Kidney epithelial cell (primary cell): ENCODE measurements at regions not wholly inside any gene's neighbourhood (a gene's known extent, or its start where the extent isn't known, plus 50 kb on each side); places are given as distances from the start of the nearest gene placed in this dataset.

Experiments
- DNase-seq: peaks from one replicate; pipeline ENCODE4 v3.0.0-alpha.2; 2010; ENCODE audit warnings: low read depth
- H3K27me3 ChIP-seq: 2 replicates; pipeline ENCODE4 v1.6.0; 2011; ENCODE audit warnings: low read length; ENCODE audit not compliant: control insufficient read depth, insufficient read depth
- H3K36me3 ChIP-seq: 2 replicates; pipeline ENCODE4 v1.5.1; 2011; ENCODE audit warnings: low read length; ENCODE audit not compliant: control insufficient read depth, insufficient read depth
- H3K4me3 ChIP-seq: 2 replicates; pipeline ENCODE4 v1.5.1; 2011; ENCODE audit warnings: low read depth, mild to moderate bottlenecking, control low read depth, low read length
- CTCF ChIP-seq: IDR thresholded peaks from 2 replicates; pipeline ENCODE4 v1.5.1; 2011; ENCODE audit warnings: mild to moderate bottlenecking, moderate library complexity, low read length, control low read depth, inconsistent platforms; ENCODE audit not compliant: insufficient read depth, poor library complexity, severe bottlenecking

GRCh38 chr7:9106747-9107146, 673.3 kb downstream of the NXPH1 start:
- Histone ChIP-seq H3K4me3 (no peak overlapping the region), H3K36me3 (no peaks in the 10 kb centered on the region), H3K27me3 (no peaks in the 10 kb centered on the region)
- no peak for TF ChIP-seq CTCF
- no peak for DNase-seq

GRCh38 chr7:9120331-9120730, 686.9 kb downstream of the NXPH1 start:
- Histone ChIP-seq H3K36me3 (no peaks in the 10 kb centered on the region), H3K4me3 (no peak overlapping the region), H3K27me3 (no peaks in the 10 kb centered on the region)
- no peak for TF ChIP-seq CTCF
- no peak for DNase-seq

GRCh38 chr7:9124320-9124719, 690.9 kb downstream of the NXPH1 start:
- no peak for TF ChIP-seq CTCF
- Histone ChIP-seq H3K36me3 (no peaks in the 10 kb centered on the region), H3K27me3 (no peaks in the 10 kb centered on the region), H3K4me3 (no peak overlapping the region)
- DNase-seq, result no peak

GRCh38 chr7:9125246-9125645, 691.8 kb downstream of the NXPH1 start:
- TF ChIP-seq CTCF, result no peak
- no peaks in the 10 kb centered on the region for H3K27me3 ChIP-seq
- no peak overlapping the region for H3K4me3 ChIP-seq
- DNase-seq, result no peak
- no peaks in the 10 kb centered on the region for H3K36me3 ChIP-seq

- Histone ChIP-seq H3K27me3 (no peaks in the 10 kb centered on the region), H3K4me3 (no peak overlapping the region), H3K36me3 (no peaks in the 10 kb centered on the region)
- no peak for TF ChIP-seq CTCF
- DNase-seq, result no peak
These were observed 694.5 kb downstream of the NXPH1 start for GRCh38 chr7:9127901-9128300.

GRCh38 chr7:9148687-9149086, 715.3 kb downstream of the NXPH1 start:
- Histone ChIP-seq H3K36me3 (no peaks in the 10 kb centered on the region), H3K4me3 (no peak overlapping the region), H3K27me3 (no peaks in the 10 kb centered on the region)
- TF ChIP-seq CTCF, result no peak
- no peak for DNase-seq
